ENCODE measurements at regions not wholly inside any gene's neighbourhood (a gene's known extent, or its start where the extent isn't known, plus 50 kb on each side); places are given as distances from the start of the nearest gene placed in this dataset.

GRCh38 chr3:116837483-116837882, 127.9 kb downstream of the TUSC7 start:
- no peak overlapping the region for H3K4me3 ChIP-seq (ENCODE audit: low read depth, low read length)
- TF ChIP-seq MYC (IDR thresholded peaks at IDR 0.05; ENCODE audit: low read depth, low read length), result no peak
- TF ChIP-seq, protein P1, sequence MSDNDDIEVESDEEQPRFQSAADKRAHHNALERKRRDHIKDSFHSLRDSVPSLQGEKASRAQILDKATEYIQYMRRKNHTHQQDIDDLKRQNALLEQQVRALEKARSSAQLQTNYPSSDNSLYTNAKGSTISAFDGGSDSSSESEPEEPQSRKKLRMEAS (IDR thresholded peaks at IDR 0.05; ENCODE audit: low read depth, low read length), result no peak
- no peak for TF ChIP-seq CTCF (IDR thresholded peaks at IDR 0.05; ENCODE audit: low read depth, low read length)
- no peak for TF ChIP-seq POLR2A (IDR thresholded peaks at IDR 0.05; ENCODE audit: extremely low read depth, insufficient read length)
- no peak for DNase-seq (ENCODE audit: low read depth)

DNA sequence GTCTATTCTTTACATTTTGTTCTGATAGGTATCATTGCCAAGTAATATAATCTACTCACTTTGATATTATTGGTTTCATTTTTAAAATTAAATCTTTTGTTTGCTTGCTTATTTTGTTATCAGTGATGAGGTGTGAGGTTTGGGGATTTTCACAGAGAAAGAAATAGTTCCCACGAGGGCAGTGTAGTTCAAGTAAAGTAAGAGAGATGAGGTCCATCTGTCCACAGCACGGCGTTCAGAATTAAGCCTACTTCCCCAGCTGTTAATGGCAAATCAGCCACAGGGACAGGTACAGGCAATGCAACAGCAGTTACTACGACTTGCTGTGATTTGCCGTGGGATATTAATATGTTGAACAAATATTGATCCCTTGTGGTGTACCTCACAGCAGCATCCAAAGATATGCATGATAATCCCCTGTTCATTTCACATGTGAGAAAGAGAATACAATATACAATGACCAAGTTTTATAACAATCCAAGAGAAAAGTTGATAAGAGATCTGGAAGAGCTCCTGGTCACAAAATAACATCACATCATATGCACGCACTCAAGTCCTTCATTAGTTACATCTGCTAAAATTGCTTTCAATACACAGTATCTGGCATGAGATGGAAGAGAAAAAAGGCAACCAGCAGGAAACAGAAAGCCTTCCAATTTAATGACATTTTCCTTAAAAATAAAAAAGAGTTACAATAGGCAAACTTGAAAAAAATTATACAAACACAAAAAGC, 131.6 kb downstream of the TUSC7 start:
- H3K4me3 ChIP-seq (ENCODE audit: low read depth, low read length), result no peak overlapping the region
- TF ChIP-seq, protein P1 (IDR thresholded peaks at IDR 0.05; ENCODE audit: low read depth, low read length), result no peak
- TF ChIP-seq POLR2A (IDR thresholded peaks at IDR 0.05; ENCODE audit: extremely low read depth, insufficient read length) (no peak), MYC (IDR thresholded peaks at IDR 0.05; ENCODE audit: low read depth, low read length) (no peak), CTCF (IDR thresholded peaks at IDR 0.05; ENCODE audit: low read depth, low read length) (no peak)
- DNase-seq (ENCODE audit: low read depth), result no peak

DNA sequence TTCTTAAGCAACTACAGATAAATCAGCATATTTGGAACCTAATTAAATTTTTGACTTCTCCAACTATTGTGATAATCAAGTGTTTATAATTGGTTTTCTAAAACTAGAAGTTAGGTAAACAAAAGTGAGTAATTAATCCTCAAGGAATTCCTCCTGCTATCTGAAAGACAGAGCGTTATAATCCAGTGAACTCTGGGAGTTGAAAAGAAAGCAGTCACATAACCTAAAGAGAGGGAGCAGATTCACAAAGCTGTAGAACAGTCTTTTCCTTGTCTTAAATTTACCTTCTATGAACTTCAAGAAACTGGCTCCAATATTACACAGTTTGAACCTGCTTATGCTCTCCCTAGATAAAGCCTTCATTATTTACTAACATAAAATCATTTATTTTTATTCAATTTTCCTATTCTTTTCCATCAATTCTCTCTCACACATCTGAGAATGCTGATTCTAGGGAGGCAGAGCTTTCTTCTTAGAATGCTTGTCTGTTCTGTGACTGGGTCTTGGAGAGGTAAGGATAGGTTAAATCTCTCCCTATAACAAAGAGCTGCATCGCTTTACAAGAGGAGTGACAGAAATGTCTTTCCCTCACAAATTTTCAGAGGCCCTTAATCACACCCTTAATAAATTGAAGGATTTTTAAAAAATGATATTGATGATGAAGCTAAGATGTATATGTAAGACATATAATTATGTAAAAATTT, 132.8 kb downstream of the TUSC7 start:
- no peak overlapping the region for H3K4me3 ChIP-seq (ENCODE audit: low read depth, low read length)
- TF ChIP-seq, protein P1 (IDR thresholded peaks at IDR 0.05; ENCODE audit: low read depth, low read length), result no peak
- TF ChIP-seq POLR2A (IDR thresholded peaks at IDR 0.05; ENCODE audit: extremely low read depth, insufficient read length) (no peak), MYC (IDR thresholded peaks at IDR 0.05; ENCODE audit: low read depth, low read length) (no peak)
- no peak for DNase-seq (ENCODE audit: low read depth)

- DNase-seq (ENCODE audit: low read depth), result no peak
- TF ChIP-seq, protein P1 (IDR thresholded peaks at IDR 0.05; ENCODE audit: low read depth, low read length), result no peak
- TF ChIP-seq POLR2A (IDR thresholded peaks at IDR 0.05; ENCODE audit: extremely low read depth, insufficient read length) (no peak), CTCF (IDR thresholded peaks at IDR 0.05; ENCODE audit: low read depth, low read length) (no peak), MYC (IDR thresholded peaks at IDR 0.05; ENCODE audit: low read depth, low read length) (no peak)
- H3K4me3 ChIP-seq (ENCODE audit: low read depth, low read length), result no peak overlapping the region
These were observed 138.8 kb downstream of the TUSC7 start for GRCh38 chr3:116848248-116848829.

GRCh38 chr3:116849261-116849688, 139.7 kb downstream of the TUSC7 start:
- TF ChIP-seq, protein P1 (IDR thresholded peaks at IDR 0.05; ENCODE audit: low read depth, low read length), result no peak
- TF ChIP-seq CTCF (IDR thresholded peaks at IDR 0.05; ENCODE audit: low read depth, low read length), result no peak
- TF ChIP-seq POLR2A (IDR thresholded peaks at IDR 0.05; ENCODE audit: extremely low read depth, insufficient read length), result no peak
- TF ChIP-seq MYC (IDR thresholded peaks at IDR 0.05; ENCODE audit: low read depth, low read length), result no peak
- DNase-seq (ENCODE audit: low read depth), result no peak
- H3K4me3 ChIP-seq (ENCODE audit: low read depth, low read length), result no peak overlapping the region
